Lung (tissue), 11 donors: ENCODE measurements at regions not wholly inside any gene's neighbourhood (a gene's known extent, or its start where the extent isn't known, plus 50 kb on each side); places are given as distances from the start of the nearest gene placed in this dataset.

Experiments used
- ATAC-seq: fragments of 200-7000 bp; cut with Tn5 transposase; one replicate; pipeline ENCODE4 v1.9.1; 2020; ENCODE audit warnings: moderate number of reproducible peaks; ENCODE audit not compliant: insufficient read depth, low FRiP score
- DNase-seq, 3 donors: peaks; one replicate each; pipeline ENCODE4 v3.0.0-alpha.2; 2013 to 2017
- H3K27ac ChIP-seq, 2 donors: one replicate each; pipeline ENCODE4 v1.5.1; 2013; ENCODE audit warnings: mild to moderate bottlenecking in 2 of 2, moderate library complexity in 2 of 2, control low read depth in 1 of 2, inconsistent platforms in 1 of 2, low read depth in 1 of 2, low read length in 1 of 2
- H3K27me3 ChIP-seq, 3 donors: one replicate each; pipeline ENCODE4 v1.5.1; 2013; ENCODE audit warnings: low read length in 2 of 3; ENCODE audit not compliant: control insufficient read depth in 3 of 3, insufficient read depth in 3 of 3
- H3K36me3 ChIP-seq, 4 donors: one replicate each; pipeline ENCODE4 v1.5.1; 2013; ENCODE audit warnings: low read length in 4 of 4, mild to moderate bottlenecking in 1 of 4, moderate library complexity in 1 of 4; ENCODE audit not compliant: control insufficient read depth in 4 of 4, insufficient read depth in 4 of 4
- H3K4me1 ChIP-seq, 5 donors: one replicate each; pipeline ENCODE4 v1.5.1; 2013; ENCODE audit warnings: low read length in 5 of 5, mild to moderate bottlenecking in 2 of 5, moderate library complexity in 1 of 5; ENCODE audit not compliant: control insufficient read depth in 5 of 5, insufficient read depth in 5 of 5
- H3K4me3 ChIP-seq: one replicate; pipeline ENCODE4 v1.5.1; 2013; ENCODE audit warnings: mild to moderate bottlenecking, control low read depth, moderate library complexity
- H3K9ac ChIP-seq, 2 donors: one replicate each; pipeline ENCODE4 v1.5.1; 2013; ENCODE audit warnings: low read length in 2 of 2, control low read depth in 1 of 2; ENCODE audit not compliant: insufficient read depth in 1 of 2
- H3K9me3 ChIP-seq, 4 donors: one replicate each; pipeline ENCODE4 v1.5.1; 2013; ENCODE audit warnings: low read length in 3 of 4, mild to moderate bottlenecking in 1 of 4, moderate library complexity in 1 of 4; ENCODE audit not compliant: control insufficient read depth in 4 of 4, insufficient read depth in 3 of 4
- WGBS, 2 donors: extraction: QIAGEN DNeasy Blood & Tissue Kit; methylation state at CpG; one replicate each; pipeline ENCODE4 v1.1.7; 2013; 5-methylcytosine and 5-hydroxymethylcytosine counted together
- TF ChIP-seq, protein P1 (sequence below): IDR thresholded peaks from 2 replicates; pipeline ENCODE4 v1.5.1; 2012; ENCODE audit warnings: mild to moderate bottlenecking; ENCODE audit errors: control extremely low read depth, extremely low read depth
- donor health status: control.
- donor health status: control.
- donor health status: Bipolar disorder and iron deficiency.
- donor health status: healthy.
- donor health status: DM: yes; HTN: yes; CAD: no.

- Histone ChIP-seq H3K36me3 (no peaks in the 10 kb centered on the region), H3K9ac (no peak overlapping the region), H3K9me3 (no peaks in the 10 kb centered on the region), H3K27me3 (no peaks in the 10 kb centered on the region), H3K4me1 (peaks cover 0 to 8% (median 0%) of the 10 kb centered on the region in 5 donors), H3K27ac (no peak overlapping the region), H3K4me3 (no peak overlapping the region)
- DNase-seq (peak in 2 of 3 donors; percentile 10 to 48), ATAC-seq (no peak)
- TF ChIP-seq, protein P1, sequence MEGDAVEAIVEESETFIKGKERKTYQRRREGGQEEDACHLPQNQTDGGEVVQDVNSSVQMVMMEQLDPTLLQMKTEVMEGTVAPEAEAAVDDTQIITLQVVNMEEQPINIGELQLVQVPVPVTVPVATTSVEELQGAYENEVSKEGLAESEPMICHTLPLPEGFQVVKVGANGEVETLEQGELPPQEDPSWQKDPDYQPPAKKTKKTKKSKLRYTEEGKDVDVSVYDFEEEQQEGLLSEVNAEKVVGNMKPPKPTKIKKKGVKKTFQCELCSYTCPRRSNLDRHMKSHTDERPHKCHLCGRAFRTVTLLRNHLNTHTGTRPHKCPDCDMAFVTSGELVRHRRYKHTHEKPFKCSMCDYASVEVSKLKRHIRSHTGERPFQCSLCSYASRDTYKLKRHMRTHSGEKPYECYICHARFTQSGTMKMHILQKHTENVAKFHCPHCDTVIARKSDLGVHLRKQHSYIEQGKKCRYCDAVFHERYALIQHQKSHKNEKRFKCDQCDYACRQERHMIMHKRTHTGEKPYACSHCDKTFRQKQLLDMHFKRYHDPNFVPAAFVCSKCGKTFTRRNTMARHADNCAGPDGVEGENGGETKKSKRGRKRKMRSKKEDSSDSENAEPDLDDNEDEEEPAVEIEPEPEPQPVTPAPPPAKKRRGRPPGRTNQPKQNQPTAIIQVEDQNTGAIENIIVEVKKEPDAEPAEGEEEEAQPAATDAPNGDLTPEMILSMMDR = no peak
- WGBS, 2 donors = 73 to 77% methylated on average over 1 of the region's 1 CpG
These were observed 472.1 kb downstream of the DMRT2 start for GRCh38 chr9:1522219-1522767.

DNA sequence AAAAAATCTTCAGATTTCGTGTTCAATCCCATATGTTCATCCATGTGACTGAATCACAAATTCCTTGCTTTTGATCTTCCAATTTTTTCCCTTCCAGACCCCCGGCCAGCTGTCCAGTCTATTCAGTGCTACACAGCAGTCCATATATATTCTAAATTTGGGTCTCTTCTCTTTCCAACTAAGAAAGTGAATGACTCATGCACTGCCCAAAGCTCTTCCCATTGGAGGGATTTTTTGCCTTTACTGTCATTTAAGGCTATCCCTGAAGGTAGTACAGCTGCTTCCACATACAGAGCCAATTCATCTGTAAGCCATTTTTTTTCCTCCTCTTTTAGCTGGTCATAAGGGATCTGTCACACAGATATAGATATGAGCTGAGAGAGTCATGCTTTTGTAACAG is 478.3 kb downstream of the DMRT2 start:
- H3K4me1 ChIP-seq = no peaks in the 10 kb centered on the region
- H3K9ac ChIP-seq = no peak overlapping the region
- DNase-seq (no peak), ATAC-seq (no peak)
- H3K36me3 ChIP-seq = no peaks in the 10 kb centered on the region
- WGBS, 2 donors = 59 to 60% methylated on average over 2 of the region's 2 CpGs
- peaks cover 0 to 5% (median under 1%) of the 10 kb centered on the region in 4 donors for H3K9me3 ChIP-seq
- H3K27ac ChIP-seq = no peak overlapping the region
- TF ChIP-seq, protein P1 = no peak
- no peaks in the 10 kb centered on the region for H3K27me3 ChIP-seq
- H3K4me3 ChIP-seq = no peak overlapping the region

DNA sequence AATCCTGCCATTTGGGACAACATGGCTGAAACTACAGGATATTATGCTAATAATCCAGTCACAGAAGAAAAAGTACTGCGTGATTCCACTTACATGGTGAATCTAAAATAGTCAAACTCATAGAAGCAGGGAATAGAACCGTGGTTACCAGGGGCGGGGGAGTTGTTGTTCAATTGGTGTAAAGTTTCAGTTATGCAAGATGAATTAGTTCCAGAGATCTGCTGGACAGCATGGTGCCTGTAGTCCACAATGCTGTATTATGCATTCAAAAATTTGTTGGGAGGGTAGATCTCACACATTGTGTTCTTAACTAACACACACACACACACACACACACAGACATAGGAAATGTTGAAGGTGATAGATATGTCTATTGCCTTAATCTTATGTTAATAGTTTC is 480.5 kb downstream of the DMRT2 start:
- Histone ChIP-seq H3K27ac (no peak overlapping the region), H3K4me3 (no peak overlapping the region), H3K9ac (no peak overlapping the region), H3K9me3 (peaks cover 0 to 5% (median under 1%) of the 10 kb centered on the region in 4 donors), H3K4me1 (no peaks in the 10 kb centered on the region), H3K27me3 (no peaks in the 10 kb centered on the region), H3K36me3 (no peaks in the 10 kb centered on the region)
- TF ChIP-seq, protein P1 = no peak
- DNase-seq = no peak
- WGBS, 2 donors = 88 to 90% methylated on average over 3 of the region's 3 CpGs
- ATAC-seq = no peak

- Histone ChIP-seq H3K9ac (no peak overlapping the region), H3K4me3 (no peak overlapping the region), H3K9me3 (peaks cover 0 to 5% (median under 1%) of the 10 kb centered on the region in 4 donors), H3K4me1 (no peaks in the 10 kb centered on the region), H3K36me3 (no peaks in the 10 kb centered on the region), H3K27ac (no peak overlapping the region), H3K27me3 (no peaks in the 10 kb centered on the region)
- no peak for ATAC-seq
- WGBS, 2 donors = 43 to 50% methylated on average over 1 of the region's 1 CpG
- no peak for DNase-seq
- TF ChIP-seq, protein P1 = no peak
These were observed 481.3 kb downstream of the DMRT2 start for GRCh38 chr9:1531424-1531823.
